HUES48 (cell line): ENCODE measurements at regions not wholly inside any gene's neighbourhood (a gene's known extent, or its start where the extent isn't known, plus 50 kb on each side); places are given as distances from the start of the nearest gene placed in this dataset.

Source experiments
- H3K27ac ChIP-seq: one replicate; pipeline ENCODE4 v1.7.0; 2013; ENCODE audit warnings: low read depth, low read length, inconsistent platforms
- H3K27me3 ChIP-seq: 2 replicates; pipeline ENCODE4 v1.6.1; 2013; ENCODE audit warnings: mild to moderate bottlenecking, low read length; ENCODE audit not compliant: control insufficient read depth, insufficient read depth
- H3K36me3 ChIP-seq: 2 replicates; pipeline ENCODE4 v1.6.1; 2013; ENCODE audit warnings: low read length; ENCODE audit not compliant: control insufficient read depth, insufficient read depth
- H3K4me1 ChIP-seq: 2 replicates; pipeline ENCODE4 v1.6.1; 2013; ENCODE audit warnings: mild to moderate bottlenecking, low read length; ENCODE audit not compliant: control insufficient read depth, insufficient read depth
- H3K4me3 ChIP-seq: 2 replicates; pipeline ENCODE4 v1.5.1; 2013; ENCODE audit warnings: mild to moderate bottlenecking, low read depth, low read length
- H3K9ac ChIP-seq: 2 replicates; pipeline ENCODE4 v1.6.1; 2013; ENCODE audit warnings: mild to moderate bottlenecking, low read depth, low read length, moderate library complexity
- H3K9me3 ChIP-seq: 2 replicates; pipeline ENCODE4 v1.6.1; 2013; ENCODE audit warnings: low read length; ENCODE audit not compliant: control insufficient read depth, insufficient read depth

DNA sequence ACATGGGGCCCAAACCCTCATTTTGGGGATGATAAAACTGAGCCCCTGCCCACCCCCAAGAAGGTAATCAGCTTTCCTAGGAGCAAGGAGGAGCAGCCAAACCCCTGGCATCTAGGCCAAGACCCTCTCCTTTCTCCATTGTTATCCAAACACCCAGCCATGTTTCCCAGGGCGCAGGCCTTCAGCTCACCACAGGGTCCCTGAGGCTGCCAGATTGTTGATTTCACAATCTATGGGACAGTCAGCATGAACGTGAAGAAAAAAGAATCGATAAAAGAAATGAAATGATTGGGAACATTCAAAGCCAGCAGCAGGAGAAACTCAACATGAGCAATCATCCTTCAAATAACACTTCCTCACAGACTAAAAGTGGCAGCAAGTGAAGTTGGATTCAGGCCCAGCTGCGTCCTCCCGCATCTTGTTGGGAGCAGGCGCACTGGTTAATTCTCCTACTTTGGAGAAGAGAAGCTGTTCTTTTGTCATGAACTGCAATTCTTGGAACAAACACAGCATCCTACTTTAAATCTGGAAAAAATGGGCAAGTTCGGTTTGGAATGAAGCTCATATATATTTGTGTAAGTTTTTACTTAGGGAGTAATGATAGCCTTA is 241.8 kb upstream of the PRDM1 start:
- Histone ChIP-seq H3K9me3 (no peaks in the 10 kb centered on the region), H3K27me3 (no peaks in the 10 kb centered on the region), H3K36me3 (no peaks in the 10 kb centered on the region), H3K4me3 (no peak overlapping the region), H3K4me1 (peaks cover 6% of the 10 kb centered on the region), H3K9ac (no peak overlapping the region), H3K27ac (no peak overlapping the region)

DNA sequence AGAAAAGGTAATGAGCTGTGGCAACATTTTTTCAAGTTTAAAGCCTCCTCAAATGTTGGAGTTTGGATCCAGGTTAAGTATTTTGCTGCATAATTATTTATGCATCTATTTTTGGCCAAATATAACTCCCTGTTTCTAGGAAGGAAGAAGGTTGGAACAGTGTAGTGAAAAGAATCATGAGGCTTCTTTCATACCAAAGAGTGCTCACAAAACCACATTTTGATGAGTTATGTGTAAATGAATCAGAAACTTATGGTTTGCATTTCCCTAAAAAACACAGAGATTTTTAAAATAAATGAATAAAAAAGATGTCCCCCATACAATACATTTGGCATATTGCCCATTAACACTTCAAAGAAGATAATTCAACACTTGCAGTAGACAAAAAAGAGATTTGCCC is 246.9 kb upstream of the PRDM1 start:
- Histone ChIP-seq H3K4me3 (no peak overlapping the region), H3K27me3 (no peaks in the 10 kb centered on the region), H3K36me3 (no peaks in the 10 kb centered on the region), H3K9ac (no peak overlapping the region), H3K27ac (no peak overlapping the region), H3K9me3 (no peaks in the 10 kb centered on the region), H3K4me1 (peaks cover 3% of the 10 kb centered on the region; the same call in 1 of the 2 replicates)

DNA sequence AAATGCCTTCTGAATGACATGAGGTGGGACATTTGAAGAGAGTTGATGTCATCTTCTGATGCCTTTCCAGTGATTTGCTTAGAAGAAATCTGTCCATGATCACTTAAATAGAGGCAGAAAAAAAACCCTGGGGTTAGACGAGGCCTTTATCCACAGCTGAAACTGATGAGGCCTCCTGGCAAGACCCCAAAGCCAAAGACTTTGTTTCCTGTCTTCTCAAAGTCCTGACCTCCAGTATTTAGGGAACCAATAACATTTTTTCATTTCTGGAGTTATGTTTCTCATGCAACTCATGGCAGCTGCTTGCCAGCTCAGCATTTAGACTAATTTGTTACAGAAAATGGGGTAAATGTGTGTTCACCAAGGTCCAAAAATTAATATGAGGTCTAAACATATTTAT is 248.0 kb upstream of the PRDM1 start:
- Histone ChIP-seq H3K27ac (no peak overlapping the region), H3K9me3 (no peaks in the 10 kb centered on the region), H3K27me3 (no peaks in the 10 kb centered on the region), H3K4me1 (no peaks in the 10 kb centered on the region), H3K4me3 (no peak overlapping the region), H3K36me3 (no peaks in the 10 kb centered on the region), H3K9ac (no peak overlapping the region)

DNA sequence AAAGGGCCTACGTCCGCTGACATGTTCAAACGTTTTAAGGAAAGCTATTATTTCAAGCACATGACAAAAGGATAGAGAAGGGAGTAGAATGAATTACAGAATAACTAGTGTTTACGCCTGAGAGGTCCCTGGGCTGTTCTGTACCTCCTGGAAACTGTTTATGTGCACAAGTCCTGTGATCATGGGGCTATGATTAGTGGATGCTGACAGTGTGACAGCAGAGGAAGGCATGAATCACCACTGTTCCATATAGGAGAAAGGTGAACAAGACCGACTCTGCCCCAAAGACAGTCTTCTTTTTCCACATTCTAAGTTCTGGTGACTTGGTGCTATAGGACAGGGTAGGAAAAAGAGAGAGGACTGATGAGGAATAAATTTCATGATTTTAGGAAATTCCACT is 249.2 kb upstream of the PRDM1 start:
- Histone ChIP-seq H3K27ac (no peak overlapping the region), H3K4me3 (no peak overlapping the region), H3K4me1 (no peaks in the 10 kb centered on the region), H3K9ac (no peak overlapping the region), H3K9me3 (no peaks in the 10 kb centered on the region), H3K36me3 (no peaks in the 10 kb centered on the region), H3K27me3 (no peaks in the 10 kb centered on the region)

DNA sequence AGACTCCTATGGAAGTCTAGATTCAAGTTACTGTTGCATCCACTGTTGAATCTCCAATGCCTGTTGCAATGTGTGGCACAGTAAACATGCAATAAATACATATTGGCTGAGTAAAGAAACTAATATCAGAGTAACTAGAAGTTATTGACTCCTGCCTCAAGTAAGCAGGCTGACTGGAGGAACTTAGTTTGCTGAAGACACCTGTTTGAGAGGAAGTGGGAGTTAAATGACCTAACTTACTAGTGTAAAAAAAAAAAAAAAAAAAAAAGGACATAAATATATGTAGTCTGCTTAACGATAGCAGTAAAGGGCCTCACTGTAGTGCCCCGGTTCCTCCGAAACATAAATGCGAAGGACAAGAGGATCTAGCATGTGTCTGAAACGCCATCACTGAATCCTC is 249.8 kb upstream of the PRDM1 start:
- H3K9ac ChIP-seq: no peak overlapping the region
- no peaks in the 10 kb centered on the region for H3K9me3 ChIP-seq
- H3K4me1 ChIP-seq: no peaks in the 10 kb centered on the region
- H3K4me3 ChIP-seq: no peak overlapping the region
- no peaks in the 10 kb centered on the region for H3K36me3 ChIP-seq
- no peak overlapping the region for H3K27ac ChIP-seq
- H3K27me3 ChIP-seq: no peaks in the 10 kb centered on the region

DNA sequence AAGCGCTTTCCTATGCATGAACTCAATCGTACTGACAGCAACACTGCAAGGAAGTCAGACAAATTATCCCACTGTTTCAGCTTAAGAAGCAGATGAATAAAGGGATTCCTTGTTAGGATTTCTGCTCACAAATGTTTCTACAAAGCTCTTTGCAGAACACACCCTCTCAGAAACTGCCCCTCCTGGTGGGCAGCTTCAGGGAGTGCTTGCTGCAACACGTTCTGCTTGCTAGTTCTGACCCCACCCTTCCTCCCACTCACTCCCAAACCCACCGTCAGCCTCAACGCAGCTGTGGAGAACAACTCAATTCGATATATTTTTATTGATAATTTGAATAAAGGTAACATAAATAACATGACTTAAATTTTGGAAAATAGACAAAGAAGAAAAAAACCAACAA is 250.8 kb upstream of the PRDM1 start:
- Histone ChIP-seq H3K9me3 (no peaks in the 10 kb centered on the region), H3K4me1 (no peaks in the 10 kb centered on the region), H3K4me3 (no peak overlapping the region), H3K27ac (no peak overlapping the region), H3K9ac (no peak overlapping the region), H3K36me3 (no peaks in the 10 kb centered on the region), H3K27me3 (no peaks in the 10 kb centered on the region)

DNA sequence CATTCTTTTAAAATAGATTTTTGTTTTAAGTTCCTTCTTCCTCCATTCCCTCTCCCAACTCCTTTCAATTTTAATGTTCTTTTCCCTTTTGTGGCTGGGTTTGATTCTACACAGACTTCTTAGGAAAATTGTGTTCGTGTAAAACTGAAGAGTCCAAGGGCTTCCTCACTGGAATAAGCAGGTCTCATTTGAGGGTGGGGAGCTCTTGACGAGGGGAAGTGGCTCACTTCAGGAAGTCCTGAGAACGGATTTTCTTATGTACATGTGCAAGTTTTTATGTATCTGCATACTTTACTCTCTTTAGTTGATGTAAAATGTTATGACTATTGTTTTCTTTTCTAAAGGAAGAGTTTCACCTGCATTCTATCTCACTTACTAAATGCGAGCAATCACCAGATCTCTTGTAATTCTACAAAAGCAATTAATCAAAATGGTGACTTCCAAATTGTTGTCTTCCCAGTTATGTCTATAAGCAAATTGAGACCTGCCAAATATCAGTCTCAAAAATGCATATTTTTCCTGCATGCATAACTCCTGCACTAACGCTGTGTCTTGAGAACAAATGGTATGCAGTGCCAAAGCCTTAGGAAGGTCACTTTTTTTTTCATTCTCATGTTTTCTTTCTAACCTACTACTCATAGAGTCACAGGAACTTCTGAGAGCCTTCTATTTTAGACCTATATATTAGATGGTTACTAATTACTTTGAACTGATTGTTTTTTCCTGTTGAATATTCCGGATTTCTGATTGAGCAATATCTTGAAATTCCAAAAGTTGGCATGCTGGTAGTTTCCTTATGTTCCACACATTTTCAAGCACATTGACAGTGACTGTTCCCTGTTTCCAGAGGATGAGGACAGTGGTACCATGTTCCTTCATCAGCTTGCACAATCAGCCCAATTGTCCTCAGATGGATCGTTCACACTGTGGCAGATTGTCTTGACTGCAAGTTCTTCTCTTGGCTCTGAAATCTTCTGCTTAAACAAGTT is 251.9 kb upstream of the PRDM1 start:
- Histone ChIP-seq H3K9ac (no peak overlapping the region), H3K4me3 (no peak overlapping the region), H3K9me3 (no peaks in the 10 kb centered on the region), H3K4me1 (no peaks in the 10 kb centered on the region), H3K36me3 (no peaks in the 10 kb centered on the region), H3K27ac (no peak overlapping the region), H3K27me3 (no peaks in the 10 kb centered on the region)

DNA sequence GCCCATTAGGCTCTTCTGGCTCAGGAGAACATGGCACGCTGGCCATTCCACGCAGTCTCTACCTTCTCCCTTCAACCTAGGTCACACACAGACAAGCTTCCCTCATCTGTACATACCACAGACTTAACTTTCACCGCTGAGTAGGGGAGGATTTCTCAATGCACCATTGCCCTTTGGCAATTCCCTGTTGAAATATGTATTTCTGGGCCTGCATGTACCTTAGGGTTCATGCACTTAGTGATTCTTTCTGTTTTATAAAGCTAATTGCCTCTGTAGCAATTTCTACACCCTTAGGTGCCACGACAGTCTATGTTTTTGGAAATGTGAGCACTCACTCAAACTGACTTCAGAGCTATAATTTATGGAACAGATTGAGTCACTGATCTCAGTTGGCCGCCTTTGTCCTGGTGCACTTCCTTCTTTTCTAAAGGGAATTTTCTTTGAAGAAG is 253.8 kb upstream of the PRDM1 start:
- no peaks in the 10 kb centered on the region for H3K27me3 ChIP-seq
- no peak overlapping the region for H3K4me3 ChIP-seq
- H3K27ac ChIP-seq: no peak overlapping the region
- H3K9ac ChIP-seq: no peak overlapping the region
- no peaks in the 10 kb centered on the region for H3K9me3 ChIP-seq
- H3K4me1 ChIP-seq: no peaks in the 10 kb centered on the region
- H3K36me3 ChIP-seq: no peaks in the 10 kb centered on the region

DNA sequence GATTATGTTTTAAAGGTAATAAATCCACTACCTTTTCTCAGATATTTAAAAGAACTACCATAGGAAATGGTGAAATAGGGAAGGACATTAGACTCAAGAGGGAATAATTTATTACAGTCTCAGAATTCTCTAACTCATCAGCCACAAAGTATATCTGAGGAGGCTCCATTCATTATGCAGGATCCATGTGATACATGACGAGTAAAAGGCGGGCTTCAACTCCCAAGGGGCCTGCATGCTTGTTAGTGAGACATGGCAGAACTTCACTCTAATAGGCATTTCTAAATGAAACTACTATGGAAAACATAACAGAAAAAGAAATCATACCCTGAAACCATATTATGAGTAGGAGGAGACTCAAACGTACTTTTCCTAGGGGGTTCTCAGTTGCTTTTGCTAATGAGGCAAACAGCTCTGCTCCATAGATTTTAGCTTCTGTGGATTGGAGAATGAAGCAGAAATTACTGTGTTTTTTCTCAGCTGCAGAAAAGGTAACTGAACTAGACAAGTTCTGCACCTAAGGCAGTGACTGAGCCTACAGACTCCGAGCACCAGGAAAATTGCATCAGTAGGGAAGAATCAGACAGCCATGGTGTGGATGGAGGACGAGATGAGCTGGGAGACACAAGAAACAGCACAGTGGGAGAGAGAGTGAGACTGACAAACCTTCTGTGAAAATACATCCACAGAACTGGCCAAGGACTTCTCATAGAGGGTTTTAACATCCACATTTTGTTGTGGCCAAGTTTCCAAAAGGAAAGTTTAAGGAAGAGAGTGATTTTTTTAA is 254.6 kb upstream of the PRDM1 start:
- Histone ChIP-seq H3K9me3 (no peaks in the 10 kb centered on the region), H3K27me3 (no peaks in the 10 kb centered on the region), H3K4me1 (no peaks in the 10 kb centered on the region), H3K9ac (no peak overlapping the region), H3K27ac (no peak overlapping the region), H3K36me3 (no peaks in the 10 kb centered on the region), H3K4me3 (no peak overlapping the region)

DNA sequence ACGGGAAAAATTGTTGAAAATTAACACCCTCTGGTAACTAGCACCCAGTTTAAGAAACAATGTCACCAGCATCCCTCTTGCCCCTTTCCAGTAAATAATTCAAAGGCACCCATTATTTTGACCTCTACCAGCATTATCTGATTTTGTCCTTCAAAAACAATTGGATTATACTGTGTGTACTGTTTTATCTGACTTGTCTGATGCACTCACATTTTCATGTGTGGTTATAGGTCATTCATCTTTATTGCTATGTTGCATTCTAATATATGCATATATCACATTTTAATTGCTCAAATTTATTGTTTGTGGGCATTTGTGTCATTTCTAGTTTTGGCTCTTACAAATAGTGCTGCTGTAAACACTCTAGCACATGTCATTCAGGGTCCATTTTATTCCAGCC is 260.9 kb upstream of the PRDM1 start:
- Histone ChIP-seq H3K9ac (no peak overlapping the region), H3K36me3 (no peaks in the 10 kb centered on the region), H3K9me3 (no peaks in the 10 kb centered on the region; the same call in 1 of the 2 replicates), H3K4me3 (no peak overlapping the region), H3K27ac (no peak overlapping the region), H3K27me3 (no peaks in the 10 kb centered on the region), H3K4me1 (no peaks in the 10 kb centered on the region)
